ENCODE measurements at regions not wholly inside any gene's neighbourhood (a gene's known extent, or its start where the extent isn't known, plus 50 kb on each side); places are given as distances from the start of the nearest gene placed in this dataset.

GRCh38 chr9:88326936-88327335 lies 61.3 kb upstream of the SPIN1 start:
- no peaks in the 10 kb centered on the region; the same call in 1 of the 2 replicates for H3K27me3 ChIP-seq (ENCODE audit: control insufficient read depth, insufficient read depth, low read length)
- TF ChIP-seq CTCF (IDR thresholded peaks at IDR 0.05; ENCODE audit: insufficient read depth, low read depth, low read length) = no peak
- no peak for DNase-seq (ENCODE audit: low read depth)
- ChIA-PET CTCF (no interaction called here), POLR2A (no interaction called here)
- no peaks in the 10 kb centered on the region for H3K36me3 ChIP-seq (ENCODE audit: control insufficient read depth, insufficient read depth, low read length)
- H3K4me3 ChIP-seq (ENCODE audit: low read depth, low read length) = no peak overlapping the region

- Histone ChIP-seq H3K27me3 (ENCODE audit: control insufficient read depth, insufficient read depth, low read length) (no peaks in the 10 kb centered on the region; the same call in 1 of the 2 replicates), H3K36me3 (ENCODE audit: control insufficient read depth, insufficient read depth, low read length) (no peaks in the 10 kb centered on the region), H3K4me3 (ENCODE audit: low read depth, low read length) (no peak overlapping the region)
- no peak for DNase-seq (ENCODE audit: low read depth)
- ChIA-PET CTCF (no interaction called here), POLR2A (interaction anchor here (0.6 kb wide), 1 partner anchor 250 kb away, joined by 4 read pairs; no protein-coding TSS in a partner anchor)
- no peak for TF ChIP-seq CTCF (IDR thresholded peaks at IDR 0.05; ENCODE audit: insufficient read depth, low read depth, low read length)
Observed at GRCh38 chr9:88326015-88326414, 62.2 kb upstream of the SPIN1 start.

GRCh38 chr9:88322906-88323566 lies 65.2 kb upstream of the SPIN1 start:
- ChIA-PET CTCF (no interaction called here), POLR2A (no interaction called here)
- TF ChIP-seq CTCF (IDR thresholded peaks at IDR 0.05; ENCODE audit: insufficient read depth, low read depth, low read length) = no peak
- Histone ChIP-seq H3K36me3 (ENCODE audit: control insufficient read depth, insufficient read depth, low read length) (no peaks in the 10 kb centered on the region), H3K4me3 (ENCODE audit: low read depth, low read length) (no peak overlapping the region), H3K27me3 (ENCODE audit: control insufficient read depth, insufficient read depth, low read length) (no peaks in the 10 kb centered on the region; the same call in 1 of the 2 replicates)
- DNase-seq (ENCODE audit: low read depth) = no peak

- ChIA-PET POLR2A (no interaction called here), CTCF (interaction anchor here (0.6 kb wide), 1 partner anchor 16 kb away, joined by 3 read pairs; no protein-coding TSS in a partner anchor)
- TF ChIP-seq CTCF (IDR thresholded peaks at IDR 0.05; ENCODE audit: insufficient read depth, low read depth, low read length) = no peak
- no peak for DNase-seq (ENCODE audit: low read depth)
- no peaks in the 10 kb centered on the region for H3K36me3 ChIP-seq (ENCODE audit: control insufficient read depth, insufficient read depth, low read length)
- H3K27me3 ChIP-seq (ENCODE audit: control insufficient read depth, insufficient read depth, low read length) = no peaks in the 10 kb centered on the region
- no peak overlapping the region for H3K4me3 ChIP-seq (ENCODE audit: low read depth, low read length)
Observed at GRCh38 chr9:88321764-88322163, 66.5 kb upstream of the SPIN1 start.

GRCh38 chr9:88320748-88321415 lies 67.4 kb upstream of the SPIN1 start:
- ChIA-PET POLR2A (no interaction called here), CTCF (no interaction called here)
- DNase-seq (ENCODE audit: low read depth) = no peak
- Histone ChIP-seq H3K36me3 (ENCODE audit: control insufficient read depth, insufficient read depth, low read length) (no peaks in the 10 kb centered on the region), H3K4me3 (ENCODE audit: low read depth, low read length) (no peak overlapping the region), H3K27me3 (ENCODE audit: control insufficient read depth, insufficient read depth, low read length) (no peaks in the 10 kb centered on the region)
- TF ChIP-seq CTCF (IDR thresholded peaks at IDR 0.05; ENCODE audit: insufficient read depth, low read depth, low read length) = no peak

Data from BJ (cell line).